GM12865 (cell line): ENCODE measurements at regions not wholly inside any gene's neighbourhood (a gene's known extent, or its start where the extent isn't known, plus 50 kb on each side); places are given as distances from the start of the nearest gene placed in this dataset.

ENCODE experiments used
- DNase-seq: peaks from one replicate; pipeline ENCODE4 v3.0.0; 2010; ENCODE audit warnings: low read depth
- H3K4me3 ChIP-seq: 2 replicates; pipeline ENCODE4 v1.5.1; 2011; ENCODE audit warnings: mild to moderate bottlenecking, low read depth, low read length, control low read depth
- CTCF ChIP-seq: IDR thresholded peaks from 2 replicates; pipeline ENCODE4 v1.5.1; 2011; ENCODE audit warnings: low read length, control low read depth, low read depth, inconsistent platforms; ENCODE audit not compliant: insufficient read depth; ENCODE audit errors: missing control alignments

- no peak for TF ChIP-seq CTCF
- DNase-seq: no peak
- H3K4me3 ChIP-seq: no peak overlapping the region
Measured at GRCh38 chrX:151854726-151855495, 57.8 kb upstream of the MAGEA4 start.

- no peak for DNase-seq
- H3K4me3 ChIP-seq: no peak overlapping the region
- no peak for TF ChIP-seq CTCF
Measured at GRCh38 chrX:151859481-151859880, 53.2 kb upstream of the MAGEA4 start.

GRCh38 chrX:151860827-151861226, 51.9 kb upstream of the MAGEA4 start:
- no peak for DNase-seq
- TF ChIP-seq CTCF: no peak
- no peak overlapping the region for H3K4me3 ChIP-seq
